ENCODE measurements at regions not wholly inside any gene's neighbourhood (a gene's known extent, or its start where the extent isn't known, plus 50 kb on each side); places are given as distances from the start of the nearest gene placed in this dataset.

- no peak for TF ChIP-seq CTCF (IDR thresholded peaks at IDR 0.05; ENCODE audit: extremely low read depth, insufficient read depth, missing control alignments)
- DNase-seq (ENCODE audit: low spot score): no peak
- in situ Hi-C loops (cut with MboI; ENCODE audit: low pct_unique_long_range_greater_than_20kb, low sequenced_read_pairs, unreplicated experiment): no loop called here
Measured at GRCh38 chr4:163623787-163624186, 129.3 kb downstream of the TMA16 start.

DNA sequence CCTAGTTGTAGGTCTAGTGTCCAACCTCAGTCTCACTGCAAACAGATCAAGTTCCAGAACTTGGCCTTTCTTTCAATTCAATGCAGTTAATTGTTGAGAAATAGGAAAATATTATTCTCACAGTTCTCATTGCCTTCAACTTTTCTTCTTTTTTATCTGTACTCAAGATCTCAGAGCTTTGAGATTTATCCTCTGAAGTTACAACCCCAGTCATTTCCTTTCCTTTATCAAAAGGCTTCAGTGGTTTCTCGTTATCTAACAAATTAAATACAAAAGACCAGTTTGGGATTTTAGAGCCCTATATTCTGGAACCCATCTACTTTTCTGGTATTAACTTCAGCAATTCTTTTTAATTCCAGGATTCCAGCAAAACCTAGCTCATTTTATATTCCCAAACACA is 130.2 kb downstream of the TMA16 start:
- in situ Hi-C loops (cut with MboI; ENCODE audit: low pct_unique_long_range_greater_than_20kb, low sequenced_read_pairs, unreplicated experiment): no loop called here

DNA sequence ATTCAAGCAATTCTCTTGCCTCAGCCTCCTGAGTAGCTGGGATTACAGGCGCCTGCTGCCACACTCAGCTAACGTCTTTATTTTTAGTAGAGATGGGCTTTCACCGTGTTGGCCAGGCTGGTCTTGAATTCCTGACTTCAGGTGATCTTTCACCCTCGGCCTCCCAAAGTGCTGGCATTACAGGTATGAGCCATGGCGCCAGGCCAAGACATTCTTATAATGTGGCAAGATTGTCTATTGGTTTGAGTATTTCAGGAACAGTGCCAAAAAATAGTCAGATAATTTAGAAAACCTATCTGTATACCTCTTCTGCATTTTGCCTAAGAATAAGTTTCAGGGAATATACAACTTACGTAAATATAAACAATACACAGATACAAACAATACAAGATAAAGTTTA is 136.8 kb downstream of the TMA16 start:
- in situ Hi-C loops (cut with MboI; ENCODE audit: low pct_unique_long_range_greater_than_20kb, low sequenced_read_pairs, unreplicated experiment): no loop called here
- DNase-seq (ENCODE audit: low spot score): no peak
- TF ChIP-seq CTCF (IDR thresholded peaks at IDR 0.05; ENCODE audit: extremely low read depth, insufficient read depth, missing control alignments): no peak

More for the DNA sequence above, 130.2 kb downstream of the TMA16 start:
- no peak for DNase-seq (ENCODE audit: low spot score)
- no peak for TF ChIP-seq CTCF (IDR thresholded peaks at IDR 0.05; ENCODE audit: extremely low read depth, insufficient read depth, missing control alignments)

GRCh38 chr4:163638909-163639308 is 144.4 kb downstream of the TMA16 start:
- in situ Hi-C loops (cut with MboI; ENCODE audit: low pct_unique_long_range_greater_than_20kb, low sequenced_read_pairs, unreplicated experiment): no loop called here

DNA sequence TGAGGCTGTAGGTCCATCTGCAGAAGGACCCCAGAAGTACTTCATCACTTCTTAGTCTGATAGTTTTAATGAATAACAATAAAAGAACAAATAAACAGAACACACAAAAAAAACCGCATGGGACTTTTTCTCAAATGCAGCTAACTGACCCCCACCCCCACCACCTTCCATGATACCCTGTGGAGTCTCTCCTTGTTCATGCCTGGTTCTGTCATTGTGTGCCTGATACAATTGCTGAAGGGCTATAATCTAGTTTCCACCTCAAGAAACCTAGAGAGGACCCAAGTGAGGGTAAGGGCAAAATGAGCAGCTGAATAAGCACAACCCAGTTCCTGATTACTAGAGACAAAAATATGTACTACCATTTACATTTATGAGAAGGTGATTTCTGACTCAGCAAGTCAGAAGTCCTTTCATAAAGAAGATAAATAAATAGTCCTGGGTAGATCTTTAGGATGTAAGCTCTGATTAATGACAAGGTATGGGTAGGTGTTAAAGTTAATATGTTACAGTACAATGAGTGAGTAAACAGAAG is 155.1 kb downstream of the TMA16 start:
- no peak for DNase-seq (ENCODE audit: low spot score)
- no peak for TF ChIP-seq CTCF (IDR thresholded peaks at IDR 0.05; ENCODE audit: extremely low read depth, insufficient read depth, missing control alignments)
- in situ Hi-C loops (cut with MboI; ENCODE audit: low pct_unique_long_range_greater_than_20kb, low sequenced_read_pairs, unreplicated experiment): no loop called here

More at GRCh38 chr4:163638909-163639308, 144.4 kb downstream of the TMA16 start:
- no peak for TF ChIP-seq CTCF (IDR thresholded peaks at IDR 0.05; ENCODE audit: extremely low read depth, insufficient read depth, missing control alignments)
- DNase-seq (ENCODE audit: low spot score): no peak

- in situ Hi-C loops (cut with MboI; ENCODE audit: low pct_unique_long_range_greater_than_20kb, low sequenced_read_pairs, unreplicated experiment): no loop called here
- no peak for DNase-seq (ENCODE audit: low spot score)
Measured at GRCh38 chr4:163651761-163652160, 157.3 kb downstream of the TMA16 start.

More at GRCh38 chr4:163651761-163652160, 157.3 kb downstream of the TMA16 start:
- no peak for TF ChIP-seq CTCF (IDR thresholded peaks at IDR 0.05; ENCODE audit: extremely low read depth, insufficient read depth, missing control alignments)

Data from GM13977 (cell line).